Chondrocyte (in vitro differentiated cells): ENCODE measurements at regions not wholly inside any gene's neighbourhood (a gene's known extent, or its start where the extent isn't known, plus 50 kb on each side); places are given as distances from the start of the nearest gene placed in this dataset.

Source experiments
- DNase-seq: peaks from one replicate; pipeline ENCODE4 v3.0.0; 2021; ENCODE audit warnings: mixed read lengths, low spot score
- H3K27ac Mint-ChIP-seq: one replicate; pipeline ENCODE4 v1.8.0; 2021; ENCODE audit warnings: mild to moderate bottlenecking, moderate library complexity, mixed read lengths; ENCODE audit not compliant: unreplicated experiment
- H3K27me3 Mint-ChIP-seq: 2 replicates; pipeline ENCODE4 v1.8.0; 2021; ENCODE audit warnings: low read depth, mixed read lengths
- H3K36me3 Mint-ChIP-seq: 2 replicates; pipeline ENCODE4 v1.8.0; 2021; ENCODE audit warnings: low read depth, mixed read lengths
- H3K4me1 Mint-ChIP-seq: 2 replicates; pipeline ENCODE4 v1.8.0; 2021; ENCODE audit warnings: low read depth, mild to moderate bottlenecking, mixed read lengths
- H3K4me3 Mint-ChIP-seq: one replicate; pipeline ENCODE4 v1.8.0; 2021; ENCODE audit warnings: mild to moderate bottlenecking, moderate library complexity, mixed read lengths; ENCODE audit not compliant: unreplicated experiment
- H3K9me3 Mint-ChIP-seq: 2 replicates; pipeline ENCODE4 v1.8.0; 2021; ENCODE audit warnings: low read depth, mixed read lengths
- TF ChIP-seq, protein P1 (sequence below): fragments of 200-600 bp; sonication (generic); IDR thresholded peaks from 2 replicates; pipeline ENCODE4 v1.5.0; 2021; ENCODE audit warnings: antibody characterized with exemption, mild to moderate bottlenecking, moderate library complexity

DNA sequence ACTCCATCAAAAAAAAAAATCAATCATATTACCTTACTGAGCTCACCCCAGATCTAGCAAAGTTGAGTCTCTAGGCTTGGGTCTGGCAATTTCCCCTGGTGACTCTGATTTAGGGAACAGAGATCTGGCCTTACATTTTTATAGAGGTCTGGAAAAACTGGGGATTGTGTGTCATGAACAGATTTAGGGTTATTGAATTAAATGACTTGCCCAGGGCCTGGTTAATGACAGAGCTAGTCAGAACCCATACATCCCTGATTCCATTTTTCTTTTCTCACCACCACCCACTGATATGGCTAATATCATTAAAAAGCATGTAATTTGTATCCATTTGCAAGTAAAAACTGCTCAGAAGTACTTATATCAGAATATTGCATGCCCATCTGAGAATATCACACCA, 163.4 kb upstream of the OGFRL1 start:
- H3K36me3 Mint-ChIP-seq = no peaks in the 10 kb centered on the region
- peaks cover 36% of the 10 kb centered on the region for H3K4me1 Mint-ChIP-seq
- TF ChIP-seq, protein P1, sequence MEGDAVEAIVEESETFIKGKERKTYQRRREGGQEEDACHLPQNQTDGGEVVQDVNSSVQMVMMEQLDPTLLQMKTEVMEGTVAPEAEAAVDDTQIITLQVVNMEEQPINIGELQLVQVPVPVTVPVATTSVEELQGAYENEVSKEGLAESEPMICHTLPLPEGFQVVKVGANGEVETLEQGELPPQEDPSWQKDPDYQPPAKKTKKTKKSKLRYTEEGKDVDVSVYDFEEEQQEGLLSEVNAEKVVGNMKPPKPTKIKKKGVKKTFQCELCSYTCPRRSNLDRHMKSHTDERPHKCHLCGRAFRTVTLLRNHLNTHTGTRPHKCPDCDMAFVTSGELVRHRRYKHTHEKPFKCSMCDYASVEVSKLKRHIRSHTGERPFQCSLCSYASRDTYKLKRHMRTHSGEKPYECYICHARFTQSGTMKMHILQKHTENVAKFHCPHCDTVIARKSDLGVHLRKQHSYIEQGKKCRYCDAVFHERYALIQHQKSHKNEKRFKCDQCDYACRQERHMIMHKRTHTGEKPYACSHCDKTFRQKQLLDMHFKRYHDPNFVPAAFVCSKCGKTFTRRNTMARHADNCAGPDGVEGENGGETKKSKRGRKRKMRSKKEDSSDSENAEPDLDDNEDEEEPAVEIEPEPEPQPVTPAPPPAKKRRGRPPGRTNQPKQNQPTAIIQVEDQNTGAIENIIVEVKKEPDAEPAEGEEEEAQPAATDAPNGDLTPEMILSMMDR = no peak
- no peak overlapping the region for H3K27ac Mint-ChIP-seq
- no peak for DNase-seq
- H3K27me3 Mint-ChIP-seq = peaks cover 3% of the 10 kb centered on the region
- H3K9me3 Mint-ChIP-seq = peaks cover 4% of the 10 kb centered on the region
- no peak overlapping the region for H3K4me3 Mint-ChIP-seq

DNA sequence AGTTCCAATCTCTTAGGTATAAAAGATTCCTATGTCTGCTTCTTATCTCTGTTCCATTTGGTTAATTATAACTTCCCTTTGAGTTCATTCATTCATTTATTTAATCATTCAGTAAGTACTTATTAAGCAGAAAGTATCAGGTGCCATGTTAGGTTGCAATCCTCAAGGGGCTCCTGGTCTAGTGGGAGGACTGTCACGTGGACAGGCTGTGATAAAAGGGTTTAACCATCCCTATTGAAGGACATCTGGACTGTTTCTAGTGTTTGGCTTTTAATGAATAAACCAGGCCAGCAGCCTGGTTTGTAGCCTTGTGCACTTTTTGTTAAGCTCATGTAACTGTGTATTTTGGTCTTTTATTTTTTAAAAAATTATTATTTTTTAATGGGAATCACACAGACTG, 162.1 kb upstream of the OGFRL1 start:
- H3K27ac Mint-ChIP-seq = no peak overlapping the region
- no peaks in the 10 kb centered on the region for H3K36me3 Mint-ChIP-seq

DNA sequence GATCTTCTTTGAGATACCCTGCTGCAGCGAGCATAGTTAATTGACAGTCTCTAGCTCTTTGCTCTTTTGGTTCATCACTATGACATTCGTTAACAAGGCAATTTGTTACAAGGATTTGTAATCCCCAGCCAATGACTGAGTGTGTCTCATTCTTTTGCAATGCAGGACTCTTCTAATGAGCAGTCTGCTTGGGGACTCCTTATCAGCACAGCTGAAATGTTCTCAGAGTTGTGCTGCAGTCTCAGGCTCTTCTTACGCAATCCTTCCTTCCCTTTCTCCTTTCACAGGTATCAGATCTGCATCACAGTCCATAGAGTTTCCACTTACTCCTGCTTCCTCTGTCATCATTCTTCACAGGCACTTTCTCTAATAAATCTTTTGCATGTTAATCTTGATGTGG, 161.2 kb upstream of the OGFRL1 start:
- Mint-ChIP-seq H3K36me3 (no peaks in the 10 kb centered on the region), H3K4me1 (peaks cover 31% of the 10 kb centered on the region), H3K27ac (no peak overlapping the region), H3K9me3 (peaks cover 4% of the 10 kb centered on the region), H3K27me3 (peaks cover 3% of the 10 kb centered on the region), H3K4me3 (no peak overlapping the region)
- TF ChIP-seq, protein P1 = no peak
- DNase-seq = no peak

More for the DNA sequence above, 162.1 kb upstream of the OGFRL1 start:
- TF ChIP-seq, protein P1 = no peak
- peaks cover 38% of the 10 kb centered on the region for H3K4me1 Mint-ChIP-seq
- H3K9me3 Mint-ChIP-seq = peaks cover 4% of the 10 kb centered on the region
- DNase-seq = no peak
- peaks cover 3% of the 10 kb centered on the region for H3K27me3 Mint-ChIP-seq
- no peak overlapping the region for H3K4me3 Mint-ChIP-seq

DNA sequence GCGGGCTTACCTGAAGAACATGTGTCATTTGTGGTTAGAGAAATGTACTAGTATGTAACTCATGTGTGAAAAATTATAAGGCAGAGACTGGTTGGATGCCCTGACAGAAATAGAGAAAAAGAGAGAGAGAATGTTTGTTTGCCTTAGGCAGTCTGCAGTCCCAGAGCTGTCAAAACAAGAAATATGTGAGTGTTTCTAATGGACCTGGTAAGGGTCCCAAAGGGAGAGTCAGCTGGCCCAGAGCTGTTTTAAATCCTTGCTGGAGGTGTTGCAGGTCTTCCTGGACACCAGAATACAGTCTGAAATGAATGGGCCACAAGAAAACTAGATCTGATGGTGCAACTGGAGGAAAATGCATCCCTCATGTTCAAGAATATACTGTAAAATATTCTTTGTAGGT, 158.3 kb upstream of the OGFRL1 start:
- H3K4me1 Mint-ChIP-seq = peaks cover 6% of the 10 kb centered on the region
- H3K4me3 Mint-ChIP-seq = no peak overlapping the region
- peaks cover 3% of the 10 kb centered on the region for H3K27me3 Mint-ChIP-seq

DNA sequence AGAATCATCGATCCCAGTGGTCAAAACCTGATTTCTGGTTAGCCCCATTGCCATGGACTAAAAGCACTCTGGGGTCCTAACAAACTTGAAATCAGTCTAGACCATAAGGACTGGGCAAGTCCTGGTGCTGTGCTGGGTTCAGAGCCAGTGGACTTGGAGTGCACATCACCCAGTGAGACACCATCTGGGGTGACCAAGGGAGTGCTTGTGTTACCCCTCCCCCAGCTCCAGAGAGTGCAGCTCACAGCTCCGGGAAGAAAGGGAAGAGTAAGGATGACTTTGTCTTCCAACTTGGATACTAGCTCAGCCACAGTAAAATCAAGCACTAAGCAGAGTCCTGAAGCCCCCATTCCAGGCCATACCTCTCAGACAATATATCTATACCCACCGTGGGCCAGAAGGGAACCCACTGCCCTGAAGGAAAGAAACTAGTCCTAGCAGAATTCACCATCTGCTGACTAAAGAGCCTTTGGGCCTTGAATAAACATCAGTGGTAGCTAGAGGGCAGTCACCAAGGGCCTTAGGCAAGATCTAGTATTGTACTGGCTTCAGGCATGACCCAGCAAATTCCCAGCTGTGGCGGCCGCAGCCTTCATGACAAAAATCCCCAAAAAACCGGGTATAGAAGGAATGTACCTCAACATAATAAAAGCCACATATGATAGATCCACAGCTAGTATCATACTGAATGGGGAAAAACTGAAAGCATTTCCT, 153.5 kb upstream of the OGFRL1 start:
- Mint-ChIP-seq H3K36me3 (peaks cover 5% of the 10 kb centered on the region), H3K27ac (no peak overlapping the region), H3K4me3 (no peak overlapping the region), H3K4me1 (peaks cover 3% of the 10 kb centered on the region), H3K27me3 (no peaks in the 10 kb centered on the region), H3K9me3 (peaks cover 10% of the 10 kb centered on the region)
- DNase-seq = no peak
- TF ChIP-seq, protein P1 = no peak

More for the DNA sequence above, 158.3 kb upstream of the OGFRL1 start:
- H3K36me3 Mint-ChIP-seq = no peaks in the 10 kb centered on the region
- no peak overlapping the region for H3K27ac Mint-ChIP-seq
- no peak for DNase-seq
- TF ChIP-seq, protein P1 = no peak
- H3K9me3 Mint-ChIP-seq = peaks cover 4% of the 10 kb centered on the region
